Epithelial cell of esophagus (primary cell): ENCODE measurements at regions not wholly inside any gene's neighbourhood (a gene's known extent, or its start where the extent isn't known, plus 50 kb on each side); places are given as distances from the start of the nearest gene placed in this dataset.

Experiments
- DNase-seq: peaks from one replicate; pipeline ENCODE4 v3.0.0; 2010; ENCODE audit warnings: low read depth
- H3K4me3 ChIP-seq: 2 replicates; pipeline ENCODE4 v1.5.1; 2011; ENCODE audit warnings: mild to moderate bottlenecking, low read length, control low read depth
- CTCF ChIP-seq: IDR thresholded peaks from 2 replicates; pipeline ENCODE4 v1.5.1; 2011; ENCODE audit warnings: low read depth, mild to moderate bottlenecking, low read length, control low read depth, inconsistent platforms; ENCODE audit not compliant: insufficient read depth; ENCODE audit errors: missing control alignments

- no peak for DNase-seq
- no peak overlapping the region for H3K4me3 ChIP-seq
- no peak for TF ChIP-seq CTCF
Measured at GRCh38 chr6:165717732-165718465, 54.9 kb upstream of the PDE10A start.

GRCh38 chr6:165716886-165717285 is 53.8 kb upstream of the PDE10A start:
- TF ChIP-seq CTCF, result no peak
- no peak overlapping the region for H3K4me3 ChIP-seq
- DNase-seq, result no peak

GRCh38 chr6:165715428-165715827 is 52.4 kb upstream of the PDE10A start:
- no peak for DNase-seq
- TF ChIP-seq CTCF, result no peak
- H3K4me3 ChIP-seq, result no peak overlapping the region

- DNase-seq, result no peak
- H3K4me3 ChIP-seq, result no peak overlapping the region
Measured at GRCh38 chr6:165714907-165715306, 51.9 kb upstream of the PDE10A start.

GRCh38 chr6:165713845-165714466 is 50.9 kb upstream of the PDE10A start:
- no peak overlapping the region for H3K4me3 ChIP-seq
- TF ChIP-seq CTCF, result no peak
- no peak for DNase-seq

More at GRCh38 chr6:165714907-165715306, 51.9 kb upstream of the PDE10A start:
- TF ChIP-seq CTCF, result no peak
